ENCODE measurements at regions not wholly inside any gene's neighbourhood (a gene's known extent, or its start where the extent isn't known, plus 50 kb on each side); places are given as distances from the start of the nearest gene placed in this dataset.
A peak's percentile ranks its signal among the peaks of the same experiment; 100 is the strongest.
"Not testable (repeated sequence)": the region's sequence is repeated elsewhere in the genome, so short reads cannot be mapped to it uniquely, and the experiment has no call there.

GRCh38 chr15:66635817-66636216 is 66.2 kb upstream of the SMAD6 start:
- TF ChIP-seq CTCF (conservative IDR thresholded peaks at IDR 0.05; ENCODE audit: low read depth, low read length): no peak
- H3K4me3 ChIP-seq (ENCODE audit: low read depth, low read length): no peak overlapping the region
- no peak for DNase-seq (ENCODE audit: low read depth)

- DNase-seq (ENCODE audit: low read depth); H3K4me3 ChIP-seq (ENCODE audit: low read depth, low read length): not testable (repeated sequence)
These were observed 65.0 kb upstream of the SMAD6 start for GRCh38 chr15:66637044-66637443.

- no peak for DNase-seq (ENCODE audit: low read depth)
- no peak overlapping the region for H3K4me3 ChIP-seq (ENCODE audit: low read depth, low read length)
- no peak for TF ChIP-seq CTCF (conservative IDR thresholded peaks at IDR 0.05; ENCODE audit: low read depth, low read length)
These were observed 63.7 kb upstream of the SMAD6 start for GRCh38 chr15:66638377-66638776.

- H3K4me3 ChIP-seq (ENCODE audit: low read depth, low read length): no peak overlapping the region
- TF ChIP-seq CTCF (conservative IDR thresholded peaks at IDR 0.05; ENCODE audit: low read depth, low read length): no peak
- no peak for DNase-seq (ENCODE audit: low read depth)
These were observed 60.3 kb upstream of the SMAD6 start for GRCh38 chr15:66641485-66642315.

- no peak overlapping the region for H3K4me3 ChIP-seq (ENCODE audit: low read depth, low read length)
- no peak for DNase-seq (ENCODE audit: low read depth)
- no peak for TF ChIP-seq CTCF (conservative IDR thresholded peaks at IDR 0.05; ENCODE audit: low read depth, low read length)
These were observed 59.5 kb upstream of the SMAD6 start for GRCh38 chr15:66642514-66642913.

GRCh38 chr15:66643033-66643432 is 59.0 kb upstream of the SMAD6 start:
- H3K4me3 ChIP-seq (ENCODE audit: low read depth, low read length): no peak overlapping the region
- no peak for DNase-seq (ENCODE audit: low read depth)
- TF ChIP-seq CTCF (conservative IDR thresholded peaks at IDR 0.05; ENCODE audit: low read depth, low read length): no peak

GRCh38 chr15:66644000-66644787 is 57.8 kb upstream of the SMAD6 start:
- DNase-seq (ENCODE audit: low read depth): peak; percentile 27
- H3K4me3 ChIP-seq (ENCODE audit: low read depth, low read length): no peak overlapping the region
- no peak for TF ChIP-seq CTCF (conservative IDR thresholded peaks at IDR 0.05; ENCODE audit: low read depth, low read length)

Measured in choroid plexus epithelial cell (primary cell).